HFF-Myc (cell line): ENCODE measurements at regions not wholly inside any gene's neighbourhood (a gene's known extent, or its start where the extent isn't known, plus 50 kb on each side); places are given as distances from the start of the nearest gene placed in this dataset.
"Not testable (repeated sequence)": the region's sequence is repeated elsewhere in the genome, so short reads cannot be mapped to it uniquely, and the experiment has no call there.

Source experiments
- DNase-seq: peaks from one replicate; pipeline ENCODE4 v3.0.0-alpha.2; 2011; ENCODE audit warnings: low read depth; ENCODE audit errors: extremely low read depth
- H3K4me3 ChIP-seq: replicated peaks from 2 replicates; pipeline ENCODE4 v1.5.1; 2011; ENCODE audit warnings: low read depth, mild to moderate bottlenecking, control low read depth, low read length
- TF ChIP-seq, protein P1 (sequence below): IDR thresholded peaks from 2 replicates; pipeline ENCODE4 v1.5.1; 2012; ENCODE audit warnings: mild to moderate bottlenecking, low read depth, low read length, control low read depth; ENCODE audit errors: missing control alignments

DNA sequence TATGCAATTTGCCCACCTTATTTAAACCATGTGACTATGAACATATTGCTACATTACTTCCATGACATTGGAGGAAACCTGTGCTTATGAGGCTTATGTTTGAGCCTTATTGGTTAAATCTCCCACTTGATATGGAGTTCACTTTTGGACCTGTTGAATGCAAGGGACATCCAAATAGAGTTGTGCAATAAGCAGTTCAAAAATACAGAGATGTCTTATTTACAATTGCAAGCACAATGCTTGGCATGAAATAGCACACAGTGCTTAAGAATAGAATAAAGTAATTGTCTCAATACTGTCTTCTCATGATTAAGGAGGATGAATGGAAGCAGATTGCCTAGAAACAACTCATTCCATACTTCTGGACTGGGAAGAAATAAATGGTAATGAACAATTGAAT is 793.5 kb downstream of the METTL4 start:
- TF ChIP-seq, protein P1, sequence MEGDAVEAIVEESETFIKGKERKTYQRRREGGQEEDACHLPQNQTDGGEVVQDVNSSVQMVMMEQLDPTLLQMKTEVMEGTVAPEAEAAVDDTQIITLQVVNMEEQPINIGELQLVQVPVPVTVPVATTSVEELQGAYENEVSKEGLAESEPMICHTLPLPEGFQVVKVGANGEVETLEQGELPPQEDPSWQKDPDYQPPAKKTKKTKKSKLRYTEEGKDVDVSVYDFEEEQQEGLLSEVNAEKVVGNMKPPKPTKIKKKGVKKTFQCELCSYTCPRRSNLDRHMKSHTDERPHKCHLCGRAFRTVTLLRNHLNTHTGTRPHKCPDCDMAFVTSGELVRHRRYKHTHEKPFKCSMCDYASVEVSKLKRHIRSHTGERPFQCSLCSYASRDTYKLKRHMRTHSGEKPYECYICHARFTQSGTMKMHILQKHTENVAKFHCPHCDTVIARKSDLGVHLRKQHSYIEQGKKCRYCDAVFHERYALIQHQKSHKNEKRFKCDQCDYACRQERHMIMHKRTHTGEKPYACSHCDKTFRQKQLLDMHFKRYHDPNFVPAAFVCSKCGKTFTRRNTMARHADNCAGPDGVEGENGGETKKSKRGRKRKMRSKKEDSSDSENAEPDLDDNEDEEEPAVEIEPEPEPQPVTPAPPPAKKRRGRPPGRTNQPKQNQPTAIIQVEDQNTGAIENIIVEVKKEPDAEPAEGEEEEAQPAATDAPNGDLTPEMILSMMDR = no peak
- DNase-seq = no peak
- no peak overlapping the region for H3K4me3 ChIP-seq

DNA sequence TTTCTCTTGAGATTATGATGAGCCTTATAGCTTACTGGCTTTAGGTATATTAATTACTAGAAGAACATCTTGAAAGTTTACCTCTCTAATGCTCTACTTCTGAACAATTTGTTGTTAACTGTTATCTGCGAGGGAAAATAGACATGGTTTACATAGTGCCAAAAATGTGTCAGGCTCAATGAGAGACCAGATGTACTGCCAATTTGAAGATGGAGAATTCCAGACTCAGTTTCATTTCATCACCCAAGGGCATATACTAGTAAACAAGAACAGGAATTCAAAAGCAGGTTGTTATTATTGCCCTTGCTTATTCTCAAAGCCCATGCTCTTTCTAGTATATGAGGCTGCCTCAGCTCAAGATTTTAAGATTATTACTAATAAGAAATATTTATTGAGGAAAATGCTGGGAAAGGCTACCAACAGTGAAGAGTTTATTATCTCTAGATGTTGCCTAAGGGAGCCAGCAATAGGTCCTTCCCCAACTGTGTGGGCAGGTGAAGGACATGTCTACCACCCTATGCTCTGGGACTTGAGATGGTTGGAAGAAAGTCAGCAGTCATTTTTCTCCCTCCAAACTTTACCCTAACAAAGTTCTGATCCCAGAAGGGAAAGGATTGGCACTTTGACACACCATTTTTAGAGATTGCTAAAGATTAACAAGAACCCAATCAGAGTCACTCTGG is 792.7 kb downstream of the METTL4 start:
- TF ChIP-seq, protein P1 = no peak
- no peak for DNase-seq
- H3K4me3 ChIP-seq = no peak overlapping the region

DNA sequence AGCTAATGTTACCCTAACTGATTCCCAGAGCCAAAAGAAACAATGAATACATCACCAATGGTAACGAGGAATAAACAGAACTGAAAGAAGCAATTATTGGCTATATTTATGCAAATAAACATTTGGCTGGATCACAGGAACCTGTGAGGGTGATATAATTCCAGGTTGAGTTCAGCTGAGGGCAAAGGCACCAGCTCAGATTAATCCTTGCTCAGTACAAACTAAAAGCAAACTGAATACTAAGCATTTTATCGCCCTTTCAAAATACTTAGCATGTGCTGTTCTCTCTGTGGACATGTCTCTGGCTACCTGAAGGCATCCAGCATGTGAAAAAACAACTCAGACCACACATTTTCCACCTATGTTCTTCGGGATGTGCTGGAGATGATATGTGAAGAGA is 791.7 kb downstream of the METTL4 start:
- TF ChIP-seq, protein P1 = no peak
- no peak for DNase-seq
- no peak overlapping the region for H3K4me3 ChIP-seq

DNA sequence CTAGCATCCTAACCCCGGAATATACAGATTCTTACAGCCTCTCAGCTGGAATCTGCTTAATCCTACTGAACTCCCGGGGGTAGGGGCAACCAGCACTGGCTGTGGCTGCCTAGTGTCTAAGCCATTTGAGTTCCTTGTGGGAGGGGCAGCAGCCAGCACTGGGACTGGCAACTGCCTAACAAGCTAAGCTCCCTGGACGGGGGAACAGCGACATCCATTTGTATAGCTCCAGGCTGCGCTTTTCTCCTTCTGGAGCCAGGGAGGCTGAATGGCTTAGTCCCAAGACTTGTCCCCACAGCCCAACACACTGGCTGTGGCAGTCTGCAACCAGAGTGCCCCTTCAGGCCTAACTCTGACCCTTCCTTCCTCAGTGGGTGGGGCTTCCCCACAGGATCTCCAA is 787.2 kb downstream of the METTL4 start:
- TF ChIP-seq, protein P1 = no peak
- no peak for DNase-seq
- H3K4me3 ChIP-seq = no peak overlapping the region

DNA sequence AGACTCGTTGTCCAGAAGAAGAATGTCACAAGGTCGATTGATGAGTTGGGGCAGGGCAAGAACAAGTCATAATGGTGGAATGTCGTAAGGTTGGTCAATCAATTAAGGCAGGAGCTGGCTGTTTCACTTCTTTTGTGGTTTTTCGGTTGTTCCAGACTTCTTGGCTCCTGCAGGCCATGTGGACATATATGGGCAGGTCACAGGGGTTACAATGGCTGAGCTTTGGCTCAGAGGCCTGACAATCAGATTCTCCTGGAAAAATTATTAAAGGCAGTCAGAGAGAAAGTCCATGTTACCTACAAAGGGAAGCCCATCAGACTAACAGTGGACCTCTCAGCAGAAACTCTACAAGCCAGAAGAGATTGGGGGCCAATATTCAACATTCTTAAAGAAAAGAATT is 785.3 kb downstream of the METTL4 start:
- not testable (repeated sequence) for DNase-seq, H3K4me3 ChIP-seq

DNA sequence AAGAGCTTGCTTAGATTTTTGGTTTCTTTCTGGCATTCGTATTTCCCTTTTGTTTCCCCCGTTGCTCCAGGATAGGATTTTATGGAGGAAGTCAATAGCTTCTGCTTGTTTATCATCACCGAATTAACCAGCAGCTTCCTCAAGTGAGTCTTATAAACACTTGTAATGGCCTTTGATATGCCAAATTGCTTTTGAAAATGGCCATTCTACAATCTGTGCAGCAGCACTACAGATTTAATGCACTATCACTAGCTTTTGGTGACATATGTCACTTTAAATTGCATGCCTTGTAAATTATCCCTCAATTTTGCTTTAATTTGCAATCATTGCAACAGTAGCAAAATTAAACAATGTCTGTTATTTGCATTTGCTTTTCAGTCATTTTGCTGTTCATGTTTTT is 774.7 kb downstream of the METTL4 start:
- TF ChIP-seq, protein P1 = no peak

DNA sequence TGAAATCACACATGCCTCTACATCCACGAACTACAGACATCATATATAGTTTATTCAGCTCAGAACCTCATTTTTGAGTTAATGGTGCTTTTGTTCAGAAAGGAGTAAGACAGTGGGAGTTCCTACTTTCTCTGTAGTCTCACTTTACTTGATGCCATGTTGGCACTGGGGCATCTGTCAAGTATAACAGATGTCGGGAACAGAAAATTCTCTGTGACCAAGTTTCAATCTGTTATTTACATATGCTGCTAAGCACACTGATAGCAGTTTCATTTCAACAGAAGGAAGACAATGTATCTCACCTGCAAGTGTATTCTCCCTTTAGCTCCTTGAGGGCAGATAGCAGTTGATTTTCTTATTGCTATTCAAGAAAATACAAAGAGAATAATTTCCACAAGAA is 774.1 kb downstream of the METTL4 start:
- no peak overlapping the region for H3K4me3 ChIP-seq
- TF ChIP-seq, protein P1 = no peak
- DNase-seq = no peak

More for the DNA sequence above, 774.7 kb downstream of the METTL4 start:
- DNase-seq = no peak
- no peak overlapping the region for H3K4me3 ChIP-seq
